ENCODE measurements at regions not wholly inside any gene's neighbourhood (a gene's known extent, or its start where the extent isn't known, plus 50 kb on each side); places are given as distances from the start of the nearest gene placed in this dataset.

DNA sequence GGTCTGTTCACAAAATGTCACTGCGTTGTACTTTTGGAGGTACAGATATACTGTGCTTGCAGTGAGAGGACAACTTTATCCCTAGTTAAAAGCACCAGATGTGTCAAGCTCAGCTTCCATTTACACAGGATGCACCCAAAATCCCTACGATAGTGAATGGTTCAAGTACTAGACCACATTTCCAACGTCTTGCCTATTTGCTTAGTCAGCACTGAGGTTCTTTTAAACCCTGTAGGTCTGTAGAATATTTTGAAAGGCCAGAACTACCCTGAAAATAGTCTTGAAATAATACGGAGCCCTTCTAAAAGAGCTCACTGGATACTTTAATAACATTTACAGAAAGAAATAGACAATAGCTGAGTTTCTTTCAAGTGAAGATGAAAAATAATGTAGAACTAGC, 466.1 kb downstream of the FUT8 start:
- H3K9me3 ChIP-seq (ENCODE audit: insufficient read depth, low read depth, low read length): no peaks in the 10 kb centered on the region; the same call in 1 of the 2 replicates
- no peaks in the 10 kb centered on the region for H3K4me1 ChIP-seq (ENCODE audit: insufficient read depth, low read length)
- 94% methylated on average over 3 of the region's 4 CpGs for WGBS
- no peak overlapping the region for H3K4me3 ChIP-seq (ENCODE audit: low read length)
- H3K36me3 ChIP-seq (ENCODE audit: insufficient read depth, low read length): no peaks in the 10 kb centered on the region
- H3K27me3 ChIP-seq (ENCODE audit: insufficient read depth, low read length): no peaks in the 10 kb centered on the region
- no peak overlapping the region for H3K9ac ChIP-seq (ENCODE audit: low read depth, low read length)
- H3K27ac ChIP-seq (ENCODE audit: low read depth, low read length): no peak overlapping the region

DNA sequence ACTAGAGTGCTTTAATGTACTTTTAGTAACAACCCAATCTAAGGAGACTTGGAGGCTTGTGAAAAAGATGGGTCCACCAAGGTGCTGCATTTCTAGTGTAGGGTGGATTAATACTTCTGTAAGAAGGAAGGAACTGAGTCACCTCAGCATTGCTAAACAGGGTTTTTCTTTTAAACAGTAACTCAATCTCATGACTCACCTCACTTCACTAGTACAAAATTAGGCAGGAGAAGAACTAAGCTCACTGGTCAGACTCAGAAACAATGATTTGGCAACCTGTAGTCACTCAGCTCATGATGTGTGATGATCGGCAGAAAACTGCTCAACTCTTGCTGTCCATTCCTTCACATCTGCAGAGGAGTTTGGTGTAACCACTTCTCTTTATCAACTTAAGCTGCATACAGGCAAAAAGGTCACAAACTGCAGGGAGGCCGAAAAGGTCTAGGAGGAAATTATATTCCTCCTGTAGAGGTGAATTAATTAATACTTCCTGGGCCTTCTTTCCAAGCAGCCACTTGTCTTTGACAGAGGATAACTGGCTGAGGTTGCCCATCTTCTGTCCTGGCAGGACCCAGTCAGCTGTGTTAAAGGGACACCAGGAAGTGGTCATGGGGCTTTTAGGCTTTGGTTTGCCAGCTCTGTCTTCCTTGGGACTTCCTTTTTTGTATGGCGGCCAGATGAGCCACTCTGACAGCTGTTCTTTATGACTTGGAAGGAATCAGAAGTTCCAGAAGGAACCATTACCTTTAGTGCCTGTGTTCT, 466.9 kb downstream of the FUT8 start:
- no peak overlapping the region for H3K27ac ChIP-seq (ENCODE audit: low read depth, low read length)

DNA sequence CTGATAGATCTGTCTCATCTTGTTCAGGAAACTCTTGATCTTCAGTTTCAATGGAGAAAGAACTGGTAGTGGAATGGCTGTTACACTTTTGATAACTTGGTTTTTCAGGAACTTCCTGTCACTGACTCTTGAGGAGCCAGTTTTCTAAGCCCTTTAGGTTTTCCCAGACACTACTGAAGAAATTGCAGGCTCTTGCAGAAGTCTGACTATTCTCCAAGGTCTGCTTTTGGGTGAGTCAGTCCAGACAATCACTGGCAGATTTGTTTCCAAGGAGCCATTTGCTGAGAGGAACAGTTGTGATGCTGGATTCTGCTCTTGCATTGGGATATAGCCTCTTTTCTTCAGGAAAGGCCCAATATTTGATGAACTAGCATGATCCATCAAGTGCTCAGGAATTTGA, 468.0 kb downstream of the FUT8 start:
- no peaks in the 10 kb centered on the region for H3K4me1 ChIP-seq (ENCODE audit: insufficient read depth, low read length)
- no peak overlapping the region for H3K4me3 ChIP-seq (ENCODE audit: low read length)
- H3K27me3 ChIP-seq (ENCODE audit: insufficient read depth, low read length): no peaks in the 10 kb centered on the region
- H3K9me3 ChIP-seq (ENCODE audit: insufficient read depth, low read depth, low read length): no peaks in the 10 kb centered on the region; the same call in 1 of the 2 replicates
- H3K27ac ChIP-seq (ENCODE audit: low read depth, low read length): no peak overlapping the region
- H3K9ac ChIP-seq (ENCODE audit: low read depth, low read length): no peak overlapping the region
- H3K36me3 ChIP-seq (ENCODE audit: insufficient read depth, low read length): no peaks in the 10 kb centered on the region

More for the DNA sequence above, 466.9 kb downstream of the FUT8 start:
- Histone ChIP-seq H3K4me3 (ENCODE audit: low read length) (no peak overlapping the region), H3K27me3 (ENCODE audit: insufficient read depth, low read length) (no peaks in the 10 kb centered on the region), H3K9me3 (ENCODE audit: insufficient read depth, low read depth, low read length) (no peaks in the 10 kb centered on the region; the same call in 1 of the 2 replicates), H3K36me3 (ENCODE audit: insufficient read depth, low read length) (no peaks in the 10 kb centered on the region), H3K9ac (ENCODE audit: low read depth, low read length) (no peak overlapping the region), H3K4me1 (ENCODE audit: insufficient read depth, low read length) (no peaks in the 10 kb centered on the region)
- WGBS: 90% methylated on average over 3 of the region's 3 CpGs

DNA sequence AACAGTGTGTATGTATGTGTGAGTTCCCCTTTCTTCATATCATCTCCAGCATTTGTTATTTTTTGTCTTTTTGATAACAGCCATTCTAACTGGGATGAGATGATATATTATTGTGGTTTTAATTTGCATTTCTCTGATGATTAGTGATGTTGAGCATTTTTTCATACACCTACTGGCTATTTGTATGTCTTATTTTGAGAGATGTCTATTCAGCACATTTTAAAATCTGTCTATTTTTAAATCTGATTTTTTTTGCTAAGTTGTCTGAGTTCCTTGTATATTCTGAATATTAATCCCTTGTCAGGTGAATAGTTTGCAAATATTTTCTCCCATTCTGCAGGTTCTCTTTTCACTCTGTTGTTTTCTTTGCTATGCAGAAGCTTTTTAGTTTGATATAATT, 469.1 kb downstream of the FUT8 start:
- Histone ChIP-seq H3K27me3 (ENCODE audit: insufficient read depth, low read length) (no peaks in the 10 kb centered on the region), H3K4me3 (ENCODE audit: low read length) (no peak overlapping the region), H3K27ac (ENCODE audit: low read depth, low read length) (no peak overlapping the region), H3K4me1 (ENCODE audit: insufficient read depth, low read length) (no peaks in the 10 kb centered on the region), H3K36me3 (ENCODE audit: insufficient read depth, low read length) (no peaks in the 10 kb centered on the region), H3K9me3 (ENCODE audit: insufficient read depth, low read depth, low read length) (no peaks in the 10 kb centered on the region; the same call in 1 of the 2 replicates), H3K9ac (ENCODE audit: low read depth, low read length) (no peak overlapping the region)

DNA sequence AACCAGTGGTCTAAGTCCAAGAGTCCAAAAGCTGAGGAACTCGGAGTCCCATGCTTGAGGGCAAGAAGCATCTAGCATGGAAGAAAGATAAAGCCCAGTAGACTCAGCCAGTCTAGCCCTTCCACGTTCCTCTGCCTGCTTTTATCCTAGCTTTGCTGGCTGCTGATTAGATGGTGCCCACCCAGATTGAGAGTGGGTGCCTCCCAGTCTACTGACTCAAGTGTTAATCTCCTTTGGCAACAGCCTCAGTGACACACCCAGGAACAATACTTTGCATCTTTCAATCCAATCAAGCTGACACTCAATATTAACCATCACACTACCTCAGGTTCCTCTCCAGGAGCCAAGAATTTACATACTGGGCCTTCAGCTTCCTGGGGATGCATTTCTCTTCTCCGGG, 476.1 kb downstream of the FUT8 start:
- WGBS: 93% methylated on average over 3 of the region's 3 CpGs
- Histone ChIP-seq H3K27ac (ENCODE audit: low read depth, low read length) (no peak overlapping the region), H3K36me3 (ENCODE audit: insufficient read depth, low read length) (no peaks in the 10 kb centered on the region), H3K9ac (ENCODE audit: low read depth, low read length) (no peak overlapping the region), H3K4me1 (ENCODE audit: insufficient read depth, low read length) (no peaks in the 10 kb centered on the region), H3K27me3 (ENCODE audit: insufficient read depth, low read length) (no peaks in the 10 kb centered on the region), H3K4me3 (ENCODE audit: low read length) (no peak overlapping the region), H3K9me3 (ENCODE audit: insufficient read depth, low read depth, low read length) (no peaks in the 10 kb centered on the region)

DNA sequence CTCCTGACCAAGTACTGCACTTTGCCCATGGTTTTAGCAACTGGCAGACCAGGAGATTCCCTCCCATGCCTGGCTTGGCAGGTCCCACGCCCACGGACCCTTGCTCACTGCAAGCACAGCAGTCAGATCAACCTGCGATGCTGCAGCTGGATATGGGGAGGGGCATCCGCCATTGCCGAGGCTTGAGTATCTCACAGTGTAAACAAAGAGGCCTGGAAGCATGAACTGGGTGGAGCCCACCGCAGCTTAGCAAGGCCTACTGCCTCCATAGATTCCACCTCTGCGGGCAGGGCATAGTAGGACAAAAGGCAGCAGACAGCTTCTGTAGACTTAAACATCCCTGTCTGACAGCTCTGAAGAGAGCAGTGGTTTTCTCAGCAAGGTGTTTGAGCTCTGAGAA, 479.8 kb downstream of the FUT8 start:
- Histone ChIP-seq H3K27me3 (ENCODE audit: insufficient read depth, low read length) (no peaks in the 10 kb centered on the region), H3K4me1 (ENCODE audit: insufficient read depth, low read length) (no peaks in the 10 kb centered on the region), H3K27ac (ENCODE audit: low read depth, low read length) (no peak overlapping the region), H3K9ac (ENCODE audit: low read depth, low read length) (no peak overlapping the region), H3K36me3 (ENCODE audit: insufficient read depth, low read length) (no peaks in the 10 kb centered on the region), H3K9me3 (ENCODE audit: insufficient read depth, low read depth, low read length) (no peaks in the 10 kb centered on the region), H3K4me3 (ENCODE audit: low read length) (no peak overlapping the region)
- 87% methylated on average over 7 of the region's 7 CpGs for WGBS

DNA sequence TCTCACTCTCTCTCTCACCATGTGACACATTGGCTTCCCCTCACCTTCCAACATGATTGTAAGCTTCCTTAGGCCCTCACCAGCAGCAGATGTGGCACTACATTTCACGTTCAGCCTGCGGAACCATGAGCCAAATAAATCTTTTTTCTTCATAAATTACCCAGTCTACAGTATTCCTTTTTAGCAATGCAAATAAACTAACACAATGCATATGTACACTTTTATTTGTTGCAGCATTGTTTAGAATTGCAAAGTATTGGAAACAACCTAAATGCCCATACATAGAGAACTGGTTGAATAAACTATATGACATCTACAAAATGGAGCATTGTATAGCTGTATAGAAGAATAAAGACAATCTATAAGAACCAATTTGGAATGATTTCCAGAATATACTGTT, 487.6 kb downstream of the FUT8 start:
- Histone ChIP-seq H3K9ac (ENCODE audit: low read depth, low read length) (no peak overlapping the region), H3K36me3 (ENCODE audit: insufficient read depth, low read length) (no peaks in the 10 kb centered on the region), H3K4me3 (ENCODE audit: low read length) (no peak overlapping the region), H3K27me3 (ENCODE audit: insufficient read depth, low read length) (no peaks in the 10 kb centered on the region), H3K9me3 (ENCODE audit: insufficient read depth, low read depth, low read length) (0 out of 2 replicates have a peak, but pooled peaks cover 5% of the 10 kb centered on the region), H3K4me1 (ENCODE audit: insufficient read depth, low read length) (no peaks in the 10 kb centered on the region), H3K27ac (ENCODE audit: low read depth, low read length) (no peak overlapping the region)
- 98% methylated on average over 2 of the region's 2 CpGs for WGBS

DNA sequence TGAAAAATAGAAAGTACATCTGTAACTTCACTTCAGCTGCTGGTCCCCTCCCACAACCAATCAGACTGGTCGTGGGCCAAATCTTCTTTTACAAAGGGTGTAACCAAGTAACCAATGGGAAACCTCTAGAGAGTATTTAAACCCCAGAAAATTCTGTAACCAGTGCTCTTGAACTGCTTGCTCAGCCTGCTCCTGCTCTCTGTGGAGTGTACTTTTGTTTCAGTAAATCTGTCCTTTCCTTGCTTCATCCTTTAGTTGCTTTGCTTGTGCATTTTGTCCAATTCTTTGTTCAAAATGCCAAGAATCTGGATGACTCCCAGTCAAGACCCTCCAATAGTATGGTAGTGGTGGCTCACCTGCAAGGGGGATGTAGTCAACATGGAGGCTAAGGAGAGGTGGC, 489.1 kb downstream of the FUT8 start:
- WGBS: 86% methylated on average over 1 of the region's 1 CpG
- H3K27ac ChIP-seq (ENCODE audit: low read depth, low read length): no peak overlapping the region
- no peak overlapping the region for H3K4me3 ChIP-seq (ENCODE audit: low read length)
- no peaks in the 10 kb centered on the region for H3K27me3 ChIP-seq (ENCODE audit: insufficient read depth, low read length)
- no peaks in the 10 kb centered on the region for H3K4me1 ChIP-seq (ENCODE audit: insufficient read depth, low read length)
- H3K9ac ChIP-seq (ENCODE audit: low read depth, low read length): no peak overlapping the region
- 0 out of 2 replicates have a peak, but pooled peaks cover 5% of the 10 kb centered on the region for H3K9me3 ChIP-seq (ENCODE audit: insufficient read depth, low read depth, low read length)
- H3K36me3 ChIP-seq (ENCODE audit: insufficient read depth, low read length): no peaks in the 10 kb centered on the region

DNA sequence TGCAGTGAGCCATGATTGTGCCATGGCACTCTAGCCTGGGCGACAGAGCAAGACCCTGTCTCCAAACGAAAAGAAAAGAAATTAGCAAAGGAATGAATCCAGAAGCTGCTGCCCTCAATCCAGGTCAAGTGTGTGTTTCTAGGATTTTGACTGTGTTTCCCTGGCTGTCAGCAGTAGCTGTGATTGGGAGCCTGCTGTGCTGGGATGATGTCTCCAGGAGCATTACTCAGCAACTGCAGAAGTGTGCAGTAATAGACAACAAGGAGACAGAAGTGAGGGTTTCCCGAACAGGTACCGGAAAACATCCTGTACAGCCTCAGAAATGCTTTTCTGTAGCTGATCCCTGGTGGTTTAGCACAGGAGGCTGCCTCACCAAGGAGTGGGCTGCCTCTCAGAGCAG, 492.5 kb downstream of the FUT8 start:
- Histone ChIP-seq H3K27ac (ENCODE audit: low read depth, low read length) (no peak overlapping the region), H3K4me3 (ENCODE audit: low read length) (no peak overlapping the region), H3K9me3 (ENCODE audit: insufficient read depth, low read depth, low read length) (0 out of 2 replicates have a peak, but pooled peaks cover 5% of the 10 kb centered on the region), H3K4me1 (ENCODE audit: insufficient read depth, low read length) (peaks cover 4% of the 10 kb centered on the region; the same call in 1 of the 2 replicates), H3K36me3 (ENCODE audit: insufficient read depth, low read length) (no peaks in the 10 kb centered on the region), H3K9ac (ENCODE audit: low read depth, low read length) (no peak overlapping the region), H3K27me3 (ENCODE audit: insufficient read depth, low read length) (no peaks in the 10 kb centered on the region)
- WGBS: 87% methylated on average over 4 of the region's 4 CpGs

DNA sequence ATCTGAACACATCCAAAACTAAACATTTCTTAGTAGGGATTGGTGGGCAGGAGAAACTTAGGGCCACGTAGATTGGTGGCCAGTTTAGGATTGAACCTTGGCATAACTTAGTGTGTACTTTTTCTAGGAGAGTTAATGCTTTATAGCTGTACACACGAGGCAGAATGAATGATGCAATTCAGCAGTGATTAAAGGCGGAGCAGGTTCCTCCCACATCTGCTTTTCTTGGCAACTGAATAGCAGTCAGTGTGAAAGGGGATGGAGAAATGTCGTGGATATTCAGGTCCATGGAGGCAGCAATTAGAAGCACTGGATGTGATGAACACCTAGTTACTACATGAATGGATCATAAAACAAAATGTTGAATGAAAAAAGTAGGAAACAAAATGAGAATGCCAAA, 493.8 kb downstream of the FUT8 start:
- Histone ChIP-seq H3K4me1 (ENCODE audit: insufficient read depth, low read length) (peaks cover 6% of the 10 kb centered on the region; the same call in 1 of the 2 replicates), H3K27ac (ENCODE audit: low read depth, low read length) (no peak overlapping the region), H3K9me3 (ENCODE audit: insufficient read depth, low read depth, low read length) (0 out of 2 replicates have a peak, but pooled peaks cover 2% of the 10 kb centered on the region), H3K27me3 (ENCODE audit: insufficient read depth, low read length) (no peaks in the 10 kb centered on the region), H3K36me3 (ENCODE audit: insufficient read depth, low read length) (no peaks in the 10 kb centered on the region), H3K4me3 (ENCODE audit: low read length) (no peak overlapping the region), H3K9ac (ENCODE audit: low read depth, low read length) (no peak overlapping the region)
- WGBS: 89% methylated on average over 4 of the region's 4 CpGs

DNA sequence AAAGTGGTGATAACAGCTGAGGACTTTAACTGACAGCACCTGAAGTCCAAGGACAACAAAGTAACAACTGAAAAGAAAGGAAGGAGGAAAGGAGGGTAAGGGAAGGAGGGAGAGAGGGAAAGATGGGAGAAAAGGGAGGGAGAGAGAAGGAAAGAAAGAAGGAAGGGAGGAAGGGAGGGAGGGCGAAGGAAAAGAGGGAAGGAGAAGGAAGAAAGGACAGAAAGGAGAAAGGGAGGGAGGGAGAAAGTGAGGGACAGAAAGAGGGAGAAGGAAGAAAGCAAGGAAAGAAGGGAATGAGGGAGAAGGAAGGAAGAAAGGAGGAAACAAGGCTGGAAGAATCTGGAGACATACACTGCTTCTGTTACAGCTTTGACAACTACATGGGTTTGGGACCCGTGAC, 494.4 kb downstream of the FUT8 start:
- 93% methylated on average over 2 of the region's 2 CpGs for WGBS

More for the DNA sequence above, 494.4 kb downstream of the FUT8 start:
- Histone ChIP-seq H3K4me1 (ENCODE audit: insufficient read depth, low read length) (peaks cover 6% of the 10 kb centered on the region; the same call in 1 of the 2 replicates), H3K9ac (ENCODE audit: low read depth, low read length) (no peak overlapping the region), H3K4me3 (ENCODE audit: low read length) (no peak overlapping the region), H3K27ac (ENCODE audit: low read depth, low read length) (no peak overlapping the region), H3K27me3 (ENCODE audit: insufficient read depth, low read length) (no peaks in the 10 kb centered on the region), H3K9me3 (ENCODE audit: insufficient read depth, low read depth, low read length) (no peaks in the 10 kb centered on the region), H3K36me3 (ENCODE audit: insufficient read depth, low read length) (no peaks in the 10 kb centered on the region)

Measured in HUES64 (cell line).